HepG2 (cell line): ENCODE measurements at regions not wholly inside any gene's neighbourhood (a gene's known extent, or its start where the extent isn't known, plus 50 kb on each side); places are given as distances from the start of the nearest gene placed in this dataset.

ENCODE experiments used
- BHLHE40 ChIP-seq: IDR thresholded peaks from 2 replicates; pipeline ENCODE4 v1.6.1; 2011; ENCODE audit warnings: low read length, improper control_type of control experiment
- ETV5 ChIP-seq: IDR thresholded peaks from 2 replicates; pipeline ENCODE4 v1.6.1; 2018; ENCODE audit warnings: missing biosample characterization, missing genetic modification reagents, inconsistent platforms, borderline replicate concordance
- EZH2 ChIP-seq: conservative IDR thresholded peaks from 2 replicates; pipeline ENCODE4 v1.6.1; 2012; ENCODE audit warnings: mild to moderate bottlenecking, low read depth, low read length, moderate library complexity
- FOXA3 ChIP-seq: IDR thresholded peaks from 2 replicates; pipeline ENCODE4 v1.6.1; 2016; ENCODE audit warnings: missing genetic modification reagents, missing compliant biosample characterization
- ZBTB25 ChIP-seq: IDR thresholded peaks from 2 replicates; pipeline ENCODE4 v1.6.1; 2018; ENCODE audit warnings: missing genetic modification reagents
- ZBTB33 ChIP-seq: sonication (generic); formaldehyde crosslinking; IDR thresholded peaks from 2 replicates; pipeline ENCODE4 v1.4.0; 2020; ENCODE audit warnings: missing genetic modification reagents
- ZNF577 ChIP-seq: sonication (generic); formaldehyde crosslinking; IDR thresholded peaks from 2 replicates; pipeline ENCODE4 v1.4.0; 2020; ENCODE audit warnings: mild to moderate bottlenecking, low read depth, missing genetic modification reagents, borderline replicate concordance
- ZNF598 ChIP-seq: sonication (generic); formaldehyde crosslinking; IDR thresholded peaks from 2 replicates; pipeline ENCODE4 v1.5.1; 2020; ENCODE audit warnings: mild to moderate bottlenecking, missing genetic modification reagents, borderline replicate concordance
- TF ChIP-seq, protein P1 (sequence below): sonication (generic); formaldehyde crosslinking; IDR thresholded peaks from 2 replicates; pipeline ENCODE4 v1.5.0; 2020; ENCODE audit warnings: mild to moderate bottlenecking, missing genetic modification reagents, moderate library complexity

DNA sequence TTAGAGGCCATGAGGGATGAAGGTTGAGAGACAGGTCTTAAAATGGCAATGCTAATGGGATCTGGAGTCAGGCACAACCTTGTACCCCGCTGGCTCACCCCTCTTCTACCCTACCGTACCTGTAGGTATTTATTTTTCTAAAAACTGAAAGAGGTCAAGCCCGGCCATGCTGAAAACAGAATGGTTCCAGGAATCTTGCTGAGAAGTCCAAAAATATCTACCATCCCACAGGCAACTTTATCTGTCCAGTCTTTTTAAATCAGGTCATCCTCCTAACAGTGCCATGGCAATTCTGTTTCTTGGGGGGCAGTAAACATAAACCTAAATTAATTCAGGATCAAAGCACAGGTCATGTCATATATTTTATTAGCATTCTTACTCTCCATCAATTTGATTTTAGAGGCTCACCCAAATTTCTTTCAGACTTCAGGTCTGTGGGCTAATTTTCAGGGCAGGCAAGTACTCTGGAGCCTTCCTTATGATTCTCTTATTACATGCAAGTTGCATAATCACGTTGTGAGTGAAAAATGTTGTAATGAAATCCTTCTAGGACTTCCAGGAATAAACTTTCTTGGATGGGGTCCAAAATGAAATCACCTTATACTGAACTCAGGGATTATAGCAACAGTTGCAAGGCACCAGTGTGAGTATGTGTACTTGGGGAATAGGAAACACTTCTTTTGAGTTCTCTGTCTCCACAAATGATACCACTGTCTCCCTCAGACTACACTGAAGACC is 102.7 kb upstream of the NREP start:
- TF ChIP-seq ZBTB33 = no peak
- TF ChIP-seq EZH2 = no peak
- TF ChIP-seq, protein P1, sequence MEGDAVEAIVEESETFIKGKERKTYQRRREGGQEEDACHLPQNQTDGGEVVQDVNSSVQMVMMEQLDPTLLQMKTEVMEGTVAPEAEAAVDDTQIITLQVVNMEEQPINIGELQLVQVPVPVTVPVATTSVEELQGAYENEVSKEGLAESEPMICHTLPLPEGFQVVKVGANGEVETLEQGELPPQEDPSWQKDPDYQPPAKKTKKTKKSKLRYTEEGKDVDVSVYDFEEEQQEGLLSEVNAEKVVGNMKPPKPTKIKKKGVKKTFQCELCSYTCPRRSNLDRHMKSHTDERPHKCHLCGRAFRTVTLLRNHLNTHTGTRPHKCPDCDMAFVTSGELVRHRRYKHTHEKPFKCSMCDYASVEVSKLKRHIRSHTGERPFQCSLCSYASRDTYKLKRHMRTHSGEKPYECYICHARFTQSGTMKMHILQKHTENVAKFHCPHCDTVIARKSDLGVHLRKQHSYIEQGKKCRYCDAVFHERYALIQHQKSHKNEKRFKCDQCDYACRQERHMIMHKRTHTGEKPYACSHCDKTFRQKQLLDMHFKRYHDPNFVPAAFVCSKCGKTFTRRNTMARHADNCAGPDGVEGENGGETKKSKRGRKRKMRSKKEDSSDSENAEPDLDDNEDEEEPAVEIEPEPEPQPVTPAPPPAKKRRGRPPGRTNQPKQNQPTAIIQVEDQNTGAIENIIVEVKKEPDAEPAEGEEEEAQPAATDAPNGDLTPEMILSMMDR = no peak
- TF ChIP-seq ZBTB25 = no peak
- no peak for TF ChIP-seq ZNF598 (CRISPR knock-in tag)
- TF ChIP-seq ZNF577 (CRISPR knock-in tag) = no peak
- TF ChIP-seq BHLHE40 = no peak
- TF ChIP-seq FOXA3 (CRISPR knock-in tag) = no peak
- no peak for TF ChIP-seq ETV5 (CRISPR knock-in tag)
